RKO (cell line): ENCODE measurements at regions not wholly inside any gene's neighbourhood (a gene's known extent, or its start where the extent isn't known, plus 50 kb on each side); places are given as distances from the start of the nearest gene placed in this dataset.

Source experiments
- DNase-seq: peaks from one replicate; pipeline ENCODE4 v3.0.0-alpha.2; 2016; ENCODE audit warnings: low spot score

DNA sequence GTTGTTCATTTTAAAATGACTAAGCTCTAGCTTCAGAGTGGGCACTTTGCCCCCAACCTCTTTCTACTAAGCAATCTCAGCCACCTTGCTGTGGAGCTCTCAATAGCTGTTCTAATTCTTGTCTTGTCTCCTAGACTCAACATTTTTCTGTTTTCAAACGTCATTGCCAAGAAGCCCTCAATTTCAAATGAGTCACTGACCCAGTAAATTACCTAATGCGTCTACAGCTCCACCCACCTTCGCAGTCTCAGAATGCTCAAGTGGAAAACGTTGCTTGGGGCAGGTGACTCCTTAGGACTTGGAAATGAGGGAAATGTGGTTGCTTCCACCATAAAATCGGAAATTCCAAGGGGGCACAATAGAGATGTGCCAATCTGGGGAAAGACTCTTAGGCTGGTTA lies 59.0 kb downstream of the ING2 start:
- DNase-seq, result peak; percentile 35

DNA sequence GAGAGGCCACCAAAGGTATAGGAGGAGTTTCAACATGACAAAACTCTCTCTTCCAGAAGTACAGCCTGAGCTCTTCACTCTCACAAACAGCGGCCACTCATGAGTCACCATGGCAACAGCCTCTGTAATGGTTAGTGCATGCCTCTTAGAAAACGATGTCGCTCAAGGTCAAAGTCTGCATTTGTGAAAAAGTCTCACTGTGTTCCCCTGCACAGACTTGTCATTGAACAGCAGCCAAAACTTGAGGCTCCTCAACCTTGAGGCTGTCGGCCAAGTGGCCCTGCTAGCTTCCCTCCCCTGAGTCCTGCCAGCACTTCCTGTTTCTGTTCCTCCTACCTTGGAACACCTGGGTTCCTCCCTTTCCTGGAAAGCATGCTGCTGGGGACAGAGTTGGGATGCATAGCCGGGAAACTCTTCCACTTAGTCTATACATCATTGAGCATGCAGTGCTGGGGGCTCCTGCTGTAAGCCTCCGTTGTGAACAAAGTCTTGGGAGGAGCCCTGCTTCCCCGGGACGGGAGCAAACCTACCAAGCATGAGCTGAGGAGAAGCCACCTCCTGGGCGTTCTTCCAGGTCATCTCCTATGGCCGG lies 66.6 kb downstream of the ING2 start:
- DNase-seq, result peak; percentile 55

DNA sequence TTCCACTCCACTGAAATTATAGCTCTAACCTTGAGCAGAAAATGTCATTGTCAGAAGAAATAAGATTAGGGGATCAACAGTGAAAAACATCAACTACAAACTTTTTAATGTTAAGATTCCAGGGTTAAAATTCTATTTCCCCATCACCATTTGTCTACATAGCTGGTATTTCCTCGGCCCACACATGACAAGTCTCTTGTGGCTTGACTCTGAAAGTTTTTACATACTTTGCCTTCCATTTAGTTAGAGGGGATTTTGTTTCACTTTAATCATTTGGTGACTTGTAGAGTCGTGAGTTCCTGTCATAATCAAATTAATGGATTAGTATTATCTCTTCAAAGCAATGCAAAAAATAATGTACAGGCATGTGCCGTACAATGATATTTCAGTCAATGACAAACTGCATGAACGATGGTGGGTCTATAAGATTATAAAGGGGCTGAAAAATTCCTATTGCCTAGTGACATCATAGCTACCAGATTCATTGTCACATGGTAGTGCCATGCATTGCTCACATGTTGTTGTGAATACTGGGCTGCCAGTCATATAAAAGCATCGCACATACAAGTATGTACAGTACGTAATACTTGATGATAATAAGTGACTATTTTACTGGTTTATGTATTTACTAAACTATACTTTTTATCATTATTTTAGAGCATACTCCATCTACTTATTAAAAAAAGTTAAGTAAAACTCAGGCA lies 72.0 kb downstream of the ING2 start:
- DNase-seq, result no peak

DNA sequence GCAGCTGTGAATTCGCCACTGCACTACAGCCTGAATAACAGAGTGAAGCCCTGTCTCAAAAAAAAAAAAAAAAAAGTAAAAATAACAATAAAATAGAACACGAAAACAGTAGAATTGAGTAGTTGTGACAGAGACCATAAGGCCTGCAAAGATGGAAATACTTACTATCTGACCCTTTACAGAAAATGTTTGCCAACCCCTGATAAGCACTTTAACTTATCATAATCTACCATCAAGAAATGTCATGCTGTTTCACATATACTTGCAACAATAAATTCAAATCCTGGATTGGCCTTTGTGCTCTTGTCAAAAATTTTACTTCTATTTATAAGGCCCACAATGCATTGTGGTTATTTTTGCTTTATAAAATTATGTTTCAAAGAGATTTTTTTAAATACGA lies 75.5 kb downstream of the ING2 start:
- no peak for DNase-seq

DNA sequence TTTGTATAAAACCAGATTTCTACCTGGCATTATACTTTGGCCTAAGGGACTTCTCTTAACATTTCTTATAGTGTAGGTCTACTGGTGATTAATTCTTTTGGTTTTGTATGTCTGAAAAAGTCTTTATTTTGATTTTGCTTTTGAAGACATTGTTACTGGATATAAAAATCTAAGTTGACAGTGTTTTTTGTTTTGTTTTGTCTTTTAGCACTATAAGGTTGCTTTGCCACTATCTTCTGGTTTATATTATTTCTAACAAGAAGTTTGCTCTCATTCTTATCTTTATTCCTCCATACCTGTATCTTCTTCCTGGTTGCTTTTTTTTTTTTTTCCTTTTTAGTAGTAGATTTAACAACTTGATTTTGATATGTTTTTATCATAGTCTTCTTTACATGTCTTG lies 76.0 kb downstream of the ING2 start:
- DNase-seq, result no peak

DNA sequence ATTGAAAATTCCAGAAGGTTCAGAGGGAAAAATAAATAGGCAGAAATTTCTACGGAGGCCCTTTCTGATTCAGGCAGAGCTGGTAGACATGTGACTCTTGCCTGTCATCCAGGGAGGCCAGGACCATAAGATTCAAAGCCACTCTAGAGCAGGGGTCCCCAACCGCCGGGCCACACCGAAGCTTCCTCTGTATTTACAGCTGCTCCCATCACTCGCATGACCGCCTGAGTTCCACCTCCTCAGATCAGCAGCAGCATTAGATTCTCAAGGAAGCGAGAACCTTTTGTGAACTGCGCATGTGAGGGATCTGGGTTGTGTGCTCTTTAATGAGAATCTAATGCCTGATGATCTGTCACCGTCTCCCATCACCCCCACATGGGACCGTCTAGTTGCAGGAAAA lies 72.2 kb downstream of the RWDD4 start:
- no peak for DNase-seq

DNA sequence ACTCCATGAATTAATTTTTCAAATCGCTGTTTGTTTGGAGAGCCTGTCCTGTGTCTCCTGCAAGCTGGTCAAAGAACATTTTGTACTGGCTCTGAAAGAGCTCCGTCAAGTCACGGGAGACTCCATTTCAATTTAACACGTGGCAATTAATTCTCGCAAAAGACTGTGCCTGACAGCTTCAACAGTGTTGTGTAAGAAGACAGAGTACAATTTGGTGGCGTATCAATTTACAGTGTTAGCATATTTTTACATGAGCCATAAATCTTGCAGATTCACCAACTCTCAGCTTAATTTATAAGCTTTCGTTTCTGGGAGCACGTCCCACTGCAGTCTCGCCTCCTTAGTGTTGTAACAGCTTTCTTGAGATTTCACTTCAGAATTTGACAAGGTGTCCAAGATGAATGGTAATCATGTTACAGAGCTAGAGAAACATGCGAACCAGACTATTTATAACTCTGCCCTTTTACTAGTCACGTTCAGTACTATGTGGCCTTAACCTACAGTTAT lies 70.8 kb downstream of the RWDD4 start:
- DNase-seq, result no peak

DNA sequence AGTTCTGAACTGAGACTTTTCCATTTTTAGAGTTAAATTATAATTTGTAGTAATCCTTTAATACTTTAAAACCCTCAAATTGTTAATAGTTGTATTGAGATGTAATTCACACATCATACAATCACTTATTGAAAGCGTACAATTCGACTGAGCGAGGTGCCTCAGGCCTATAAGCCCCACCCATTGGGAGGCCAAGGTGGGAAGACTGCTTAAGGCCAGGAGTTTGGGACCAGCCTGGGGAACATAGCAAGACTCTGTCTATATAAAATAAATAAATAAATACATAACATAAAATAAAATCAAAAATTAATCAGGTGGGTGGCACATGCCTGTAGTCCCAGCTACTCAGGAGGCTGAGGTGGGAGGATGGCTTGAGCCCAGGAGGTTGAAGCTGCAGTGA lies 70.3 kb downstream of the RWDD4 start:
- no peak for DNase-seq

DNA sequence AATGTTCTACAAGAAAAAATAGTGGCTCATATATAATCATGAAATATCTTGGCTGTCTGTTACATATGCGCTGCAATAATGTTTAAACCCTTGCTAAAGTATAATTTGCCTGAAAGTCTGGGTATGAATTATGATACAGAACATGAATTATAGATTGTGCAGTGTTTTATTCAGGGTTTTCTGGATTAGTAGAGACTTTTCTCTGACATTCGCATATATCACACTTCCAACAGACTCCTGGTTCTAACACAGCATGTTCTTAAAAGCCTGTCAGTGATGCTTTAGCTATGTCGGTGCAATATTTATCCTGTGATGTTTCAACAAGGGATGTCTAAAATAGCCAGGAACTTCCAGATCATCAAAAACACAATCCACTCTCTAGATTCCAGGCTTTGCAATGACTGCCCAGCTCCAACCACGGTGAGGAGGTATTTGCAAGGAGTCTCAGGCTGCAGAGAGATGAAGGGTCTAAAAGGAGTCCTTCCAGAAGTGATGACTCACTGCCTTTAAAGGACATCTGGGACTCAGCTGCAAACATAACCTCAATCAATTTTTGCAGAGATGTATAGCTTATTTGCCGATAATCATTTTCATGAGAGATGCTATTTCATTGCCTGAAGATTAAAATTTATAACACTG lies 69.4 kb downstream of the RWDD4 start:
- no peak for DNase-seq
